Smooth muscle cell (in vitro differentiated cells): ENCODE measurements at regions not wholly inside any gene's neighbourhood (a gene's known extent, or its start where the extent isn't known, plus 50 kb on each side); places are given as distances from the start of the nearest gene placed in this dataset.

ENCODE experiments used
- DNase-seq: peaks from one replicate; lab custom pipeline; 2025; ENCODE audit not compliant: unreplicated experiment; lab: John Stamatoyannopoulos, UW
- H2AFZ ChIP-seq: fragments of 200-600 bp; sonication (generic); 2 replicates; pipeline ENCODE4 v1.6.0; 2016; ENCODE audit warnings: antibody characterized with exemption, low read depth, mild to moderate bottlenecking
- H3F3A ChIP-seq: fragments of 200-600 bp; sonication (generic); 2 replicates; pipeline ENCODE4 v1.6.0; 2017; ENCODE audit warnings: antibody characterized with exemption, low read depth
- H3K27ac ChIP-seq: fragments of 200-600 bp; sonication (generic); 2 replicates; pipeline ENCODE4 v1.5.1; 2016; ENCODE audit warnings: low read depth, mild to moderate bottlenecking
- H3K27me3 ChIP-seq: fragments of 200-600 bp; sonication (generic); 2 replicates; pipeline ENCODE4 v1.6.1; 2016; ENCODE audit warnings: low read depth, mild to moderate bottlenecking
- H3K36me3 ChIP-seq: fragments of 200-600 bp; sonication (generic); 2 replicates; pipeline ENCODE4 v1.5.1; 2016; ENCODE audit warnings: low read depth
- H3K4me1 ChIP-seq: fragments of 200-600 bp; sonication (generic); 2 replicates; pipeline ENCODE4 v1.5.1; 2016; ENCODE audit warnings: low read depth
- H3K4me2 ChIP-seq: fragments of 200-600 bp; sonication (generic); 2 replicates; pipeline ENCODE4 v1.6.0; 2016; ENCODE audit warnings: mild to moderate bottlenecking
- H3K4me3 ChIP-seq: fragments of 200-600 bp; sonication (generic); 2 replicates; pipeline ENCODE4 v1.5.1; 2016; ENCODE audit warnings: mild to moderate bottlenecking
- H3K79me2 ChIP-seq: fragments of 200-600 bp; sonication (generic); 2 replicates; pipeline ENCODE4 v1.6.0; 2016; ENCODE audit warnings: low read depth, mild to moderate bottlenecking
- H3K9ac ChIP-seq: fragments of 200-600 bp; sonication (generic); 2 replicates; pipeline ENCODE4 v1.6.0; 2016; ENCODE audit warnings: low read depth
- H3K9me3 ChIP-seq: fragments of 200-600 bp; sonication (generic); replicated peaks from 2 replicates; pipeline ENCODE4 v1.5.1; 2016; ENCODE audit warnings: low read depth
- H4K20me1 ChIP-seq: fragments of 200-600 bp; sonication (generic); 2 replicates; pipeline ENCODE4 v1.6.0; 2016; ENCODE audit warnings: low read depth
- WGBS: methylation state at CpG from one replicate; pipeline ENCODE4 v1.1.7; 2016; ENCODE audit warnings: low lambda C conversion rate; 5-methylcytosine and 5-hydroxymethylcytosine counted together
- TF ChIP-seq, protein P1 (sequence below): fragments of 200-600 bp; sonication (generic); IDR thresholded peaks from 2 replicates; pipeline ENCODE4 v1.5.1; 2017; ENCODE audit warnings: borderline replicate concordance, mild to moderate bottlenecking, antibody characterized with exemption; ENCODE audit not compliant: insufficient read depth, poor library complexity, severe bottlenecking

DNA sequence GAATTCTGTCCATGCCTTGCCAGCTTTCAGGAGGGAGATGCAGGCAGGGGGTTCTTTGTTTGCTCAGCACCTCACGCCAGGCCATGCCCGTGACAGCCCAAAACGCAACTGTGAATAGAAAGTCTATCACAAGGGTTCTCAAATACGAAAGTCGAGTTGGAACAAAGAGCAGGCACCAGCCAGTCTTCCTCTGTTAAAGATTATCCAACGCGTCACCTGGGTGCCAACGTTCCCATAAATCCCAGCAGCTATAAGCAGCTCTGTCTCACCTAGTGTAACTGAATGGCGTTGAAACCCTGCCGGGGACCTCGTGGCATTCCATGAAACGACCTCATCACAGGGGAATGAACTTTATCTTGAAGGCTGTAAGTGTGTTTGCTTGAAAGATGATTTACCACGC lies 84.8 kb upstream of the GATA6 start:
- H3K9me3 ChIP-seq, result no peaks in the 10 kb centered on the region
- no peak overlapping the region for H2AFZ ChIP-seq
- DNase-seq, result no peak
- H3F3A ChIP-seq, result no peaks in the 10 kb centered on the region
- H3K27me3 ChIP-seq, result no peaks in the 10 kb centered on the region
- no peaks in the 10 kb centered on the region for H3K79me2 ChIP-seq
- no peak overlapping the region for H3K27ac ChIP-seq
- TF ChIP-seq, protein P1, sequence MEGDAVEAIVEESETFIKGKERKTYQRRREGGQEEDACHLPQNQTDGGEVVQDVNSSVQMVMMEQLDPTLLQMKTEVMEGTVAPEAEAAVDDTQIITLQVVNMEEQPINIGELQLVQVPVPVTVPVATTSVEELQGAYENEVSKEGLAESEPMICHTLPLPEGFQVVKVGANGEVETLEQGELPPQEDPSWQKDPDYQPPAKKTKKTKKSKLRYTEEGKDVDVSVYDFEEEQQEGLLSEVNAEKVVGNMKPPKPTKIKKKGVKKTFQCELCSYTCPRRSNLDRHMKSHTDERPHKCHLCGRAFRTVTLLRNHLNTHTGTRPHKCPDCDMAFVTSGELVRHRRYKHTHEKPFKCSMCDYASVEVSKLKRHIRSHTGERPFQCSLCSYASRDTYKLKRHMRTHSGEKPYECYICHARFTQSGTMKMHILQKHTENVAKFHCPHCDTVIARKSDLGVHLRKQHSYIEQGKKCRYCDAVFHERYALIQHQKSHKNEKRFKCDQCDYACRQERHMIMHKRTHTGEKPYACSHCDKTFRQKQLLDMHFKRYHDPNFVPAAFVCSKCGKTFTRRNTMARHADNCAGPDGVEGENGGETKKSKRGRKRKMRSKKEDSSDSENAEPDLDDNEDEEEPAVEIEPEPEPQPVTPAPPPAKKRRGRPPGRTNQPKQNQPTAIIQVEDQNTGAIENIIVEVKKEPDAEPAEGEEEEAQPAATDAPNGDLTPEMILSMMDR, result no peak
- no peaks in the 10 kb centered on the region for H3K4me1 ChIP-seq
- no peaks in the 10 kb centered on the region for H4K20me1 ChIP-seq
- no peak overlapping the region for H3K4me3 ChIP-seq
- no peaks in the 10 kb centered on the region for H3K36me3 ChIP-seq
- no peak overlapping the region for H3K4me2 ChIP-seq
- WGBS, result 72% methylated on average over 13 of the region's 13 CpGs
- no peak overlapping the region for H3K9ac ChIP-seq

DNA sequence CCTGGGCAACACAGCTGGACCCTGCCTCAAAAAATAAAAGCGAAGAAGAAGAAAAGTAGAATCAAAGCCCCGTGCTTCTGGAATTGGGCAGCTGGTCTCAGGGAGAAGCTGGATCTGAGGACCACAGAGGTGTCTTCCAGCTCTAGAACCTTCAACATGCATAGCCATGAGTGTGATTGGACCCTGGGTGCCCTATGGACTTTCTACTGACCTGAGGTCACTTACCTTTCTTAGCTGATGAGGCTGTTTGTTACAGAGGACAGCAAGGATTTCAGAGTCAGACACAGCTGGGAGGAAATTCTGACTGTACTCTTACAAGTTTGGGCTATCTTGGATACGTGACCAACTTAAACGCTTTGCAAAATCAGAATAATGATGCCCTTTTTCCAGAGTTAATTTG lies 82.4 kb upstream of the GATA6 start:
- Histone ChIP-seq H3K4me1 (no peaks in the 10 kb centered on the region), H2AFZ (no peak overlapping the region), H3K9ac (no peak overlapping the region), H4K20me1 (no peaks in the 10 kb centered on the region), H3K27ac (no peak overlapping the region), H3K27me3 (no peaks in the 10 kb centered on the region), H3F3A (no peaks in the 10 kb centered on the region), H3K36me3 (no peaks in the 10 kb centered on the region), H3K4me3 (no peak overlapping the region), H3K9me3 (no peaks in the 10 kb centered on the region), H3K79me2 (no peaks in the 10 kb centered on the region), H3K4me2 (no peak overlapping the region)
- DNase-seq, result no peak
- WGBS, result 84% methylated on average over 4 of the region's 4 CpGs
- TF ChIP-seq, protein P1, result no peak

- WGBS, result 98% methylated on average over 7 of the region's 7 CpGs
These were observed 81.4 kb upstream of the GATA6 start for GRCh38 chr18:22088029-22088428.

More at GRCh38 chr18:22088029-22088428, 81.4 kb upstream of the GATA6 start:
- H3K4me3 ChIP-seq, result no peak overlapping the region
- no peaks in the 10 kb centered on the region for H3K9me3 ChIP-seq
- no peak overlapping the region for H3K9ac ChIP-seq
- H3K36me3 ChIP-seq, result no peaks in the 10 kb centered on the region
- no peak overlapping the region for H3K27ac ChIP-seq
- no peaks in the 10 kb centered on the region for H3K27me3 ChIP-seq
- no peak overlapping the region for H3K4me2 ChIP-seq
- H2AFZ ChIP-seq, result no peak overlapping the region
- no peak for DNase-seq
- no peaks in the 10 kb centered on the region for H3K79me2 ChIP-seq
- H3K4me1 ChIP-seq, result no peaks in the 10 kb centered on the region
- TF ChIP-seq, protein P1, result no peak
- no peaks in the 10 kb centered on the region for H4K20me1 ChIP-seq
- H3F3A ChIP-seq, result no peaks in the 10 kb centered on the region
